ENCODE measurements at regions not wholly inside any gene's neighbourhood (a gene's known extent, or its start where the extent isn't known, plus 50 kb on each side); places are given as distances from the start of the nearest gene placed in this dataset.

GRCh38 chr2:8575834-8576423 is 105.9 kb upstream of the ID2 start:
- no peak for DNase-seq

GRCh38 chr2:8576525-8577167 is 105.2 kb upstream of the ID2 start:
- DNase-seq = no peak

- no peak for DNase-seq
Observed at GRCh38 chr2:8577573-8577972, 104.3 kb upstream of the ID2 start.

- no peak for DNase-seq
Observed at GRCh38 chr2:8578335-8579244, 103.3 kb upstream of the ID2 start.

DNA sequence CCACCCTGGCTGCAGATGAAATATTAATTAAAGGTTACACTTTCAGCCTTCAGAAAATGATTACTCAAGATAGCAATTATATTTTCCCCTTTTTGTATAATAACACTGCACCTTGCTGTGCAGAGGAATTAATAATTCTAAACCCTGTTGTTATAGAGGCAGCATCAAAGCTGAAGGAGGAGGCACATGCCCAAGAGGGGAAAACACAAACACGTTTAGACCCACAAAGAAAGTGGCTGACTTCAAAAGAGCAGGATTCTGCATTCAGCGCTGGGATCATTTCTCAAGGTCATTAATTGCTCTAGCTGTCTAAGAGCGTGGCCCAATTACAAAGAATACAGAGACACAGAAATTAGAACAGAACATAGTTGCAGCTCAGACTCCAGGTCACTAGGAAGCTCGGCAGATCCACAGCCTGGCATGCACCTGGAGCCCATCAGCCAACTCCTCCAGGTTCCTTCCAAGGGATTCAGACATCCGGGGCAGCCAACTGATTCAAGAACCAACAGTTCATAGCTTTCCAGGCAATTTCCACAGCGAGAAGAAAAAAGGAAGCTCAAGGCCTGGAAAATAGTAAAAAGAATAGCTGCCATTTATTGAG is 102.3 kb upstream of the ID2 start:
- no peak for DNase-seq

DNA sequence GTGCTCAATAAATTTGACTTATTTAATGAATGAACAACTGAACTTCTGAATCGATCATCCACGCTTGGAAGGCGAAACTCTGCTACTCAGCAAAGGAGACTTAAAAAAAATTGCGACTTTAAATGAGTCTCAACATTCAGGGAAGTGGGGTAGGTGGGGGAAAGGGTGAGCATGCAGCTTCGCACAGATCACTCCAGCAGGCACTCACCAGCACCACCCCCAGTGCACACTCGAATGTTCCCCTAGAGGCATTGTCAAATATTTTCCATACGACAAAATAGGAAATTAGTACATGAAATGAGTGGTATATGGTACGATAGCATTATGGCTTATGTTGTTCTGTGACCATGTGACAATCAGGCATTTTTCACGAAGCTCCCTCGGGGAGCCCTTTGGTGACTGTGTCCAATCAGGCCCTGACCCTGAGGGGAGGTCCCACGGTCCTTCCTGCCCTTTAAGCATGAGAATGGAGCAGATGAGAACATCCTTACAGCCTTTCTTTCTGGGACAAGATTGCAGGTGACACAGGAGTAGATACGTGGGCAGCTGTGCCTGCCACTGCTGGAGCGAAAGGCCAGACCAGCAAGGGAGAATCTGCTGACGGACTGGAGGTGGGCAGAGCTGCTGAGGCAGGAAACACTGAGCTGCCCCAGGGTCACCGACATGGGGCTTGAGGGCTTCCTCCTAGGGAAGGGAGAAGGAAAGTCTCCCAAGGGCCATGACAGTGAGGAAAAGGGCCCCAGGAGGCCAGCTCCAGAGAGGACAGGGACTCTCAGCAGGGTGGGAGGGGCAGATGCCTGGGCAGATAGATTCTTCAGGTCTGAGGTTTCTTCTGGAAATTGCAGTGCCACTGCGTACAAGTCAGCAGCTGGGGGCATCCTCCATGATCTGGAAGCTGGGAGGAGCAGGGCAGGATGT is 101.3 kb upstream of the ID2 start:
- DNase-seq = no peak

DNA sequence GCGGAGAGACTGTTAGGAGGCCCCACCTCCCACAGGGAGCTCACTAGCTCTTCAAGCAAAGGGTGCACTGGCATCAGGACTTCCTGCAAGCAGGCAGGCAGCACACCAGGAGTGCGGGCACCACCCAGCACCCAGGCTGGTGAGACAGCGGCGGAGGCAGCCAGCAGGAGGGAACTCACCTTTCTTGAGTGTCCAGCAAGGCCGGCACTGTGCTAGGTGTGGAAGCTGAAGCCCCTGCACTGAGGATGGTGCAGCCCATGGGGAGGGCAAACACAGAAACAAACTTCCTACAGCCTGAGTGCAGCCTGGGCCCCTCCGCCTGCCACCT is 100.7 kb upstream of the ID2 start:
- no peak for DNase-seq

GRCh38 chr2:8581601-8582041 is 100.2 kb upstream of the ID2 start:
- DNase-seq = no peak

GRCh38 chr2:8582191-8582590 is 99.7 kb upstream of the ID2 start:
- no peak for DNase-seq

DNA sequence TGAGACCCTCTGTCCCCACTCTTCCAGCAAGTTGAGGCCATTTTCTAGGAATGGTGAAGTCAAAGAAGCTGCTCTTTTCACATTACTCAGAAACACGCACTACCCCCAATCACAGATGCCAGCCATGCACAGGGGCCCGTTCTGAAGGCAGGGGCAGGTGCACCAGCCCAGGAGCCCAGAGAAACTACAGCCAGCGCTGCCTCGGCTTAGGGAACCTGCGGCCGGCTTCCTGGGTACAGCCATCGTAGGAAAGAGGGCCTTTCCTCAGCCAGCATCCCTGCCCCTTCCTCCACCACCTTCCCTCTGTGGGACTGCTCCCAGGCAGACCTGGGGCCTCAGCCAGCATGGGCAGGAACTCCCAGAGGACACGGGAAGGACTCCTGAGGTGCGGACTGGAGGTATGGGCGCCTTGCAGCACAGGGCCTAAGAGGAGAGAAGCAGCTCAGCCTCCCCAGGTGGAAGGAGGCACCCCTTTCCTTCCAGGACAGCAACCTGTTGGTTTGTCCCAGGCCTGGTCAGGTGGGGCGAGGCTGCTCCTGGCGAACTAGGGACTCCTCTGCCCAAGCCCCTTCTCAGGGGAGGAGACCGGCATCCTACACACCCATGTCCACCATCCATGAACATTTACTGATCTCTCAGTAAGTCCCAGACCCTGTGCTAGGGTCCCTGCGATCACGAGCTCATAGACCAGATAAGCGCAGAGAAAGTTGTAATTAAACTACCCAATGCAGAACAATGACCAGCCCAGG is 99.0 kb upstream of the ID2 start:
- no peak for DNase-seq

GRCh38 chr2:8583400-8584173 is 98.3 kb upstream of the ID2 start:
- no peak for DNase-seq

DNA sequence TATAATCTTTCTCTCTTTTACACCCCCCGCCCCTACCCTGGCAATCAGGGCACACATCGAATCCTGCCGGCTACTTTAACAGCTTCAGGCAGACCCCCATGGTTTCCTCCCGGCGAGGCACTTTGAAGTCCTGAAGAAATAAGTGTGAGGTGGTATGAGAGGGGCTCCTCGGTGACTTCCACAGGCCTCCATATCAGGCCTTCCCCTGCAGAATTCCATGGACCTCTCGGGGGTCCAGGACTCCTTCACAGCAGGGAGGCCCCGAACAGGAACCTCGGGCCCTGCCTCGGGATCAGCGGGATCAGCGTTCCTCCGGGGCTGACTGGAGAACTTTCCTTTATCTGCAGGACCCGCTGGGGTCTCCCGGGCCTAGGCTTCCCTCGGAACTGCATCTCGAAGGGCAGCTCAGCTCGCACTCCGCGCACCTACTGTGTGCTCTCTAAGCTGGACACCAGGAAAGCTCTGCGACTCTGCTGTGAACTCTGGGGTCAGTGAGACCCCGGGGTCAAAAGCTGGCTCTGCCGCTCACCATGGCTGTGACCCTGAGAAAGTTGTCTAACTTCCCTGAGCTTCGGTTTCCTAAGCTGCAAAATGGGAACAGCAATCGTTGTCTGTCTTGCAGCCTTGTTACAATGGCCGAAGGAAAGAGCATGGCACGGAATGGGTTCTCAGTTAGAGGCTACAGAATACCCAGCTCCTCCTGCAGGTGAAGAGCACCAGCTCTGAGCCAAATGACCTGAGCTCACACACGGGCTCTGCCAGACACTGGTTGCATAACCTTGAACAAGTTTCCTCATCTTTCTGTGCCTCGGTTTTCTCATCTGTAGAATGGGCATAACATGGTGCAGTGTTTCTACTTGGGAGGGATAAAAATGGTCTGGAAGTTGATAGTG is 97.4 kb upstream of the ID2 start:
- no peak for DNase-seq

DNA sequence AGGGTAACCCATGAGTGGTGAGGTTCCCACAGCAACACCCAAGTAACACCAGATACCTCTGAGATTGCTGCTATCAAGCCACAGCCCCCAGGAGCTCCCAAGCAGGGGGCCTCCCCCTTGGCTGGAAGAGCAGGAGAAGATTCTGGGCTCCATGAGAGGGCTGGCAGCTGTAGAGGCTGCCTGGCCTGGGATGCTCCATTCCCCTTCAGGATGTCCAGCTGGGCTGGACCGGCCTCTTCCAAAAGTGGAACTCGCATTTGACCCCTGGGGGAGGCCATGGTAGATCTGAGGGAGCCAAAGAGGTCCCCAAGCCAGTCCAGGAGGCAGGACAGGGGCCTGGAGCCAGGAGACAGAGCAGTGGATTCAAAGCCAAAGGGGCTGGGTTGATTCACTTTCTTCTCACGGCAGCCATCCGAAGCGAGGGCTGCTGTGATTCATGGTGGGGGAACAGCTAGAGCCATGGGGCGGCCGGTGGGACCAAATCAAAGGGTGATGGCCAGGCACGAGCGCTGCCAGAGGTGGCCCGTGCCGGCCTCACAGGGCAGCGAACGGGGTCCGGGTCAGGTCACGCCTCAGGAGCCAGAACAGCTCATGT is 95.3 kb upstream of the ID2 start:
- DNase-seq = no peak

- DNase-seq = no peak
Observed at GRCh38 chr2:8587251-8587791, 94.5 kb upstream of the ID2 start.

GRCh38 chr2:8587920-8588830 is 93.7 kb upstream of the ID2 start:
- DNase-seq = no peak

DNA sequence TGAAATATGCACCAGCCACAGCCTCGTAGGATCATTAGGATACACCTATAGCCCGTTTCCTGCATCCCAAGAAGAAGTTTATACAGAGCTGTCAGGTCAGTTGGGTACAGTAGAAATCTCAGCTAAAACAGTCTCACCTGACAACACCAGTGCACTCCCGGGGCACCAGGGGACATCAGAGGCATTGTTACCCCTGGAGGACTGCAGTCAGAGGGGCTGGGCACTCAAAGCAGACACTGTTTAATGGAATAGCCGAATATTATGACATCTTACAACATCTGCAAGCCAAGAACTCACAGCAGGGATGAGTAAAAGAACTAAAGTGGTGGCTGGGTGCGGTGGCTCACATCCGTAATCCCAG is 93.0 kb upstream of the ID2 start:
- no peak for DNase-seq

DNA sequence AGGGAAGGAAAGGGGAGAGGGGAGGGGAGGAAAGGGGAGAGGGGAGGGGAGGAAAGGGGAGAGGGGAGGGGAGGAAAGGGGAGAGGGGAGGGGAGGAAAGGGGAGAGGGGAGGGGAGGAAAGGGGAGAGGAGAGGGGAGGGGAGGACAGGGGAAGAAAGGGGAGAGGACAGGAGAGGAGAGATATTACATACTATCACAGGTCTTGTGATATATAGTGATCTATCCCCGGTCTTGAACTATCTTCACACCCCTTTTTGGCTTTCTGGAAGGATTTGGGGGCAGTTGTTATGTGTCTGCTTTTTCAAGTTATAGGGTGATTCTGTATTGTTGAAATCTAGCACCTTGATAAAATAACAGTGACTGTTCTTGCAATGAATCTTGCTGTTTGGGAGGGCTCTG is 92.1 kb upstream of the ID2 start:
- DNase-seq = no peak

- DNase-seq = no peak
Observed at GRCh38 chr2:8590938-8591337, 90.9 kb upstream of the ID2 start.

Data from GOT3 (cell line).